Stimulated activated naive B cell treated with anti-CD40 and anti-IgM and Interleukin-4, amounts not matched to agents 10 μg/mL and 1 μg/mL and 100 μg/mL, for 72 hours (primary cell): ENCODE measurements at regions not wholly inside any gene's neighbourhood (a gene's known extent, or its start where the extent isn't known, plus 50 kb on each side); places are given as distances from the start of the nearest gene placed in this dataset.
A peak's percentile ranks its signal among the peaks of the same experiment; 100 is the strongest.

ENCODE experiments used
- ATAC-seq, 2 donors: fragments of 150-1000 bp; cut with Tn5 transposase; replicated peaks; 2 replicates each; pipeline ENCODE4 v1.10.0; 2021; ENCODE audit warnings: moderate library complexity in 1 of 2
- DNase-seq: peaks from one replicate; pipeline ENCODE4 v3.0.0; 2021
- H3K27ac Mint-ChIP-seq: one replicate; pipeline ENCODE4 v1.8.0; 2022; ENCODE audit warnings: mild to moderate bottlenecking, mixed read lengths
- H3K27me3 Mint-ChIP-seq, 2 donors: one replicate each; pipeline ENCODE4 v1.8.0; 2022; ENCODE audit warnings: mixed read lengths in 2 of 2
- H3K36me3 Mint-ChIP-seq, 2 donors: one replicate each; pipeline ENCODE4 v1.8.0; 2022; ENCODE audit warnings: mixed read lengths in 2 of 2, mild to moderate bottlenecking in 1 of 2
- H3K4me1 Mint-ChIP-seq, 2 donors: one replicate each; pipeline ENCODE4 v1.8.0; 2022; ENCODE audit warnings: mixed read lengths in 2 of 2, mild to moderate bottlenecking in 1 of 2
- H3K4me3 Mint-ChIP-seq, 2 donors: one replicate each; pipeline ENCODE4 v1.8.0; 2022; ENCODE audit warnings: mild to moderate bottlenecking in 2 of 2, mixed read lengths in 2 of 2, moderate library complexity in 1 of 2
- H3K9me3 Mint-ChIP-seq, 2 donors: one replicate each; pipeline ENCODE4 v1.8.0; 2022; ENCODE audit warnings: mixed read lengths in 2 of 2, mild to moderate bottlenecking in 1 of 2

DNA sequence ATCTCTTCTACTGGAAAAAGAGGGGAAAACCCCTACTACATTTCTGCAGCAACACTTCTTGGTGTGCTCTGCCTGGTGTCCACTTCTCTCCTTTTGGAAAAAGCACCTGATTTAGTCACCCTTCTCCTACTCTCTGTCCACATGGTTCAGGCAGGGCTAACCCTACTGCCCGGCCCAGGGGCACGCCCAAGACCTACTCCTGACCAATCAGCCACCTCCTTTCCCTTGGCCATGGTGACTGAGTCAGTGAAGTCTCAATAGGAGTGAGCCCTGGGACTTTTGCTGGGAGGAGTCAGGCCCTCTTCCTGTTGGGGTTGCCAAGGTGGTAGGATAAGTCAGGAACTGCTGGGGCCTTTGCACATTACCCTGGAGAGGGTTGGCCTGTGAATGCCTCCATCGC lies 52.5 kb upstream of the MYL2 start:
- Mint-ChIP-seq H3K27me3 (peaks cover 9 to 11% of the 10 kb centered on the region in 2 donors), H3K4me1 (peaks cover 3 to 6% of the 10 kb centered on the region in 2 donors), H3K4me3 (no peak overlapping the region), H3K9me3 (peaks cover 3 to 8% of the 10 kb centered on the region in 2 donors), H3K36me3 (no peaks in the 10 kb centered on the region), H3K27ac (no peak overlapping the region)
- ATAC-seq (peak; percentile 44 to 47), DNase-seq (no peak)

- Mint-ChIP-seq H3K36me3 (no peaks in the 10 kb centered on the region), H3K27me3 (peaks cover 11 to 15% of the 10 kb centered on the region in 2 donors), H3K9me3 (peaks cover 3 to 8% of the 10 kb centered on the region in 2 donors), H3K4me3 (no peak overlapping the region), H3K4me1 (peaks cover 3 to 6% of the 10 kb centered on the region in 2 donors), H3K27ac (no peak overlapping the region)
- ATAC-seq (no peak), DNase-seq (no peak)
These were observed 51.6 kb upstream of the MYL2 start for GRCh38 chr12:110971936-110972335.

GRCh38 chr12:110971189-110971920 lies 51.0 kb upstream of the MYL2 start:
- H3K9me3 Mint-ChIP-seq = peaks cover 3 to 8% of the 10 kb centered on the region in 2 donors
- H3K36me3 Mint-ChIP-seq = no peaks in the 10 kb centered on the region
- H3K27me3 Mint-ChIP-seq = peaks cover 7 to 20% of the 10 kb centered on the region in 2 donors
- ATAC-seq (no peak), DNase-seq (no peak)
- H3K4me3 Mint-ChIP-seq = no peak overlapping the region
- H3K4me1 Mint-ChIP-seq = peaks cover 3 to 6% of the 10 kb centered on the region in 2 donors
- no peak overlapping the region for H3K27ac Mint-ChIP-seq
